NAMALWA (cell line): ENCODE measurements at regions not wholly inside any gene's neighbourhood (a gene's known extent, or its start where the extent isn't known, plus 50 kb on each side); places are given as distances from the start of the nearest gene placed in this dataset.

Source experiments
- DNase-seq: peaks from one replicate; pipeline ENCODE4 v3.0.0-alpha.2; 2015; ENCODE audit warnings: low spot score

DNA sequence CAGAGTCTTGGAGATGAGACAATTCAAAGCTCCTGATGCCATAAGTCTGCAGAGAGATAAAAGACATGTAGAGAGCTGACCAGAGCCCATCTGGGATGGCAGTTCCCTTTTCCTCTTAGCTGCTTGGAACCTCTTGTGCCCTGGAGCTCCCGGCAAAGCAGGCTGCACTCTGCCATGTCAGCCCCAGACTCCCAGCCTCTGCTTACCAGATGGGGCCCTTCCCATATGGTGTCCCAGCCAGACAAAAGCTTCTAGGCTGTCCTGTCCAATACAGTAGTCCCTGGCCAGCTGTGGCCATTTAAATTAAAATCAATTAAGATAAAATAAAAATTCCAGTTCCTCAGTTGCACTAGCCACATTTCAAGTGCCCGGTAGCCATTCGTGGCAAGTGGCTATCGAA is 303.9 kb downstream of the TTC6 start:
- DNase-seq = no peak

GRCh38 chr14:37900561-37900960 is 305.1 kb downstream of the TTC6 start:
- no peak for DNase-seq

- no peak for DNase-seq
These were observed 305.7 kb upstream of the SSTR1 start for GRCh38 chr14:37901978-37902377.

DNA sequence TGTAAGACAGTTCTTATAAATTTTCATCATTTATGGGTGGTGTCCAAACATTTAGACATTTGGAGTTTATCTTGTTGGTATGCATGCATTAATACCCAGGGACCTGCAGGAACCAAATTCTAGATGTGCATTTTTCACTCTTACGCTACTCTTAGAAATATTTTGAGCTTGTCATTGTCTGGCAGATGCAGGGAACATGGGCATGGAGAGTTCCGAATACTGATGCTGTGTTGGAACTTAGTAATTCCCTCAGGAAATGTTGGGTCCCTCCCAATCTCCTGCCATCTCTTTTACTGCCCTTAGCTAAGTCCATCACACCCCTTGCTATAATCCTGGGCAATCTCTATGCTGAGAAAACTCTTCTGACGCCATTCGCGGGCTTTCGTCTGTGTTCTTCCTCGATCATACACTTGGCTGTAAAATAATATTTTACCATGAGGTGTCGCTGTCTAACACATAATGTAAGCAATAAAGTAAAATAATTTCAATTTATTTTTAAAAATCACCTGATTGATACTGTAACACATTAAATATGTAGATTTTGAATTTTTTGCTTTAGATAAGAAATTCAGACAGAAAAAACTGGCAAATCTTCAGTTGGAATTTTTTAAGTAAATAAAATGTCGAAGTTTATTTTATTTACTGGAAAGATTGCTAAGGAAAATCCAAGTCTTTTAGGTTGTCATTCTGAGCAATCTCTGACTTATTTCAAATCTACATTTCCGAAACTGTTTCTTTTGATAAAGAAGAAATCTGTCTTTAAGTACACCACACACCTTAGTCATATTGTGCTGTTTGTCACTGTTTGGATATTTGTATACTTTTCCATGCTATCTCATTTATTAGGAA is 304.1 kb upstream of the SSTR1 start:
- peak; percentile 39 for DNase-seq

- no peak for DNase-seq
These were observed 283.1 kb upstream of the SSTR1 start for GRCh38 chr14:37924622-37925021.

GRCh38 chr14:37932008-37932407 is 275.7 kb upstream of the SSTR1 start:
- no peak for DNase-seq

DNA sequence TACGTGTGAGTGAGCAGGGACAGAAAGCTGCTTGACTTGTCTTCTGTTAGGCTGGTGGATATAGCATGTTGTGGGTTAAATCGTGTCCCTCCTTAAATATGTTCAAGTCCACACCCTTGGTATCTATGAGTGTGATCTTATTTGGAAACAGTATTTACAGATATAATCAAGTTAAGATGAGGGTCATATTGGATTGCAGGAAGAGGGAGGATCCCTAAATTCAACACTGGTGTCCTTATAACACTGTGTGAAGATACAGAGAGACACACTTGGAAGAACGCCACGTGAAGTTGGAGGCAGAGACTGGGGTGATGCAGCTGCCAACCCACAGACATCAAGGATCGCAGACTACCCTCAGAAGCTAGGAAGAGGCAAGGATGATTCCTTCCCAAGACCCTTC is 275.2 kb upstream of the SSTR1 start:
- no peak for DNase-seq

DNA sequence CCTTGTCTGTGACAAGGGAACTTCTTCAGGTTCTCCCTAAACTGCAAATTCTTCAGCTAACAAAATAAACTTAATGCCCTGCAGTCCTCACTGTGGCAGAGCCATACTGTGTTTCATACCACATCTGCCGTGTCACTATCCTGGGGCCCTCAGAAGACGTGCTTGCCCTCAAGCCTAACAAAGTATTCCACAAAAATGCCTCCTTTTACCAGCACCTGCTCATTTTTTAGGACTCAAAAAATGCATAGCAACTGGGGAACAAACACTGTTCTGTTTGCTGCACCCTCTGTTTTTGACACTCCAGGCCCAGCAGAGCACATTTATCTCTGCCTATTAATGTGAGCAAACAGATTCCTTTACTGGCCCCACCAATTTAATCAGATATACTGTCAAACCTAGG is 270.7 kb upstream of the SSTR1 start:
- no peak for DNase-seq

- no peak for DNase-seq
These were observed 268.2 kb upstream of the SSTR1 start for GRCh38 chr14:37939442-37940028.

- DNase-seq = no peak
These were observed 261.7 kb upstream of the SSTR1 start for GRCh38 chr14:37945959-37946358.

DNA sequence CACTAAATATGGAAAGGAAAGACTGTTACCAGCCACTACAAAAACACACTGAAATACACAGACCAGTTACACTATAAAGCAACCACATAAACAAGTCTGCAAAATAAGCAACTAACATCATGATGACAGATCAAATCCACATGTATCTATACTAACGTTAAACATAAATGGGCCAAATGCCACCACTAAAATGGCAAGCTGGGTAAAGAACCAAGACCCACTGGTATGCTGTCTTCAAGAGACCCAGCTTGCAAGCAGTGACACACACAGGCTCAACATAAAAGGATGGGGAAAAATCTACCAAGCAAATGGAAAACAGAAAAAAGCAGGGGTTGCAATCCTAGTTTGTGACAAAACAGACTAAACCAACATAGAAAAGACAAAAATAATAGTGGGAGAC is 260.9 kb upstream of the SSTR1 start:
- no peak for DNase-seq

DNA sequence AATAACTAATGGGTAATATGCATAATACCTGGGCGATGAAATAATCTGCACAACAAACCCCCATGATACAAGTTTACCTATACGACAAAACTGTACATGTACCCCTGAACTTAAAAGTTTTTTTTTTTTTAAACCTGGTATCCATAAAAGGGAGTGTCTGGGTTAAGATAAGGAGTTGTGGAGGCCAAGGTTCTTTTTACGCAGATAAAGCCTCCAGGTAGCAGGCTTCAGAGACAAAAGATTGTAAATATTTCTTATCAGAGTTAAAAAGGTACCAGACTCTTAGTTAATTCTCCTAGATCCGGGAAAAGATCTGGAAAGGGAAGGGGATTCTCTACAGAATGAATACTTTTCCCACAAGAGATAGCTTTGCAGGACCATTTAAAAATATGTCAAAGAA is 259.4 kb upstream of the SSTR1 start:
- DNase-seq = no peak

- no peak for DNase-seq
These were observed 239.0 kb upstream of the SSTR1 start for GRCh38 chr14:37968664-37969240.

DNA sequence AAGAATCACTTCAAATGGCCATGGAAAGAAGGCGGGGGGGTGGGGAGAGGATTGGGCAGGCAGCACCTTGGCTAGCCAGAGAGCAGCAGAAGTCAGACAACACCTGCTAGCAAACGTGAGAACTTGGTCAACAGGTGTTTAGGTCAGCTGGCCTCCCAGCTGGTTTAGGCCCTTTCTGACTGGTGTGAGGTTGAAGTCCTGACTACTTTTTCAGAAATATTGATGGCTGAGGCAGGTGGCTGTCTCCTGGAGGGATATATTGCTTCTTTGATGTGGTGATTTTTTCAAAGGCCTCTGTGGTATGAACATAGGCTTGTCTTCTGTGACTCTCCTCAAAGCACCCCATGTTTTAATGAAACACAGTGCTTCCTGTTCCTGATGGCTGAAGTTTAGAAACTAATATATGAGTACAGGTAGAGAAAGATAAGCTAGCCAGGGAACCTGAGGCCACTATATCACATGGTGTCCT is 238.2 kb upstream of the SSTR1 start:
- no peak for DNase-seq

- DNase-seq = no peak
These were observed 237.0 kb upstream of the SSTR1 start for GRCh38 chr14:37970696-37971095.

GRCh38 chr14:37972941-37973887 is 234.5 kb upstream of the SSTR1 start:
- DNase-seq = no peak

DNA sequence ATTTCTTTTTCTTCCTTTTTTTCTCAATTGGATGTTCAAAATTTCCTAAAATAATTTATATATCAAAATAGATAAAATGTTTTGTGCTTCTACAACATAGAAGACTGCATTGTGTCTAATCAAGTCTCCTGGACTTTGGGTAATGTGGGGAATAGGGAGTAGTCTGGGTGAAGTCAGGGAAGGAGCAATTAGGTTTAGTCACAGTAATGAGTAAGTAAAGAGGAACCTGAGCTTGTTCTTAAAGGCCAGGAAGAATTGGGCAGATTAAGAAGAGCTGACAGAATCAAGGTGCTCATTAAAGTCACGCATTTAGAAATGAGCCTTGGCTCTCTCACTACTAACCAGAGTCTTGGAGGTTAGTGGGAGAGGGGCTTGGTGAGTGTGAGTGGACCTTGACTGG is 233.3 kb upstream of the SSTR1 start:
- DNase-seq = no peak

GRCh38 chr14:37977481-37977880 is 230.2 kb upstream of the SSTR1 start:
- DNase-seq = no peak

GRCh38 chr14:37985826-37986470 is 221.8 kb upstream of the SSTR1 start:
- peak; percentile 24 for DNase-seq

DNA sequence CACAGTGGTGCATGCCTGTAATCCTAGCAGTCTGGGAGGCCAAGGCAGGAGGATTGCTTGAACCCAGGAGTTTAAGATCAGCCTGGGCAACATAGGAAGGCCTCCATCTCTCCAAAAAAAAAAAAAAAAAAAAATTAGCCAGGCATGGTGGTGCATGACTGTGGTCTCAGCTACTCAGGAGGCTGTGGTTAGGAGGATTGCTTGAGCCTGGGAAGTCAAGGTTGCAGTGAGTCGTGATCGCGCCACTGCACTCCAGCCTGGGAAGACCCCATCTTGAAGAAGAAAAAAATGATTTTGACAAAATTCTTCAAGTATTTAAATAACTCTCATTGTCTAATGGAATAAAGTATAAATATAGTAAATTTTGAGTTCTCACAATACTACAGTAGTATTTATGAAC is 219.2 kb upstream of the SSTR1 start:
- DNase-seq = no peak

DNA sequence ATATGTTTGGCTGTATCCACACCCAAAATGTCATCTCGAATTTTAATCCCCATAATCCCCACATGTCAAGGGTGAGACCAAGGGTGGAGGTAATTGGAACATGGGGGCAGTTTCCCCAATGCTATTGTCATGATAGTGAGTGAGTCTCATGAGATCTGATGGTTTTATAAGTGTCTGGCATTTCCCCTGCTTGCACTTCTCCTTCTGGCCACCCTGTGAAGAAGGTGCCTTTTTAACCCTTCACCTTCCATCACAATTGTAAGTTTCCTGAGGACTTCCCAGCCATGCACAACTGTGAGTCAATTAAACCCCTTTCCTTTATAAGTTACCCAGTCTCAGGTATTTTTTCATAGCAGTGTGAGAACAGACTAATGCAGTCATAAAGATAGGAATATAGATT is 216.7 kb upstream of the SSTR1 start:
- DNase-seq = no peak

DNA sequence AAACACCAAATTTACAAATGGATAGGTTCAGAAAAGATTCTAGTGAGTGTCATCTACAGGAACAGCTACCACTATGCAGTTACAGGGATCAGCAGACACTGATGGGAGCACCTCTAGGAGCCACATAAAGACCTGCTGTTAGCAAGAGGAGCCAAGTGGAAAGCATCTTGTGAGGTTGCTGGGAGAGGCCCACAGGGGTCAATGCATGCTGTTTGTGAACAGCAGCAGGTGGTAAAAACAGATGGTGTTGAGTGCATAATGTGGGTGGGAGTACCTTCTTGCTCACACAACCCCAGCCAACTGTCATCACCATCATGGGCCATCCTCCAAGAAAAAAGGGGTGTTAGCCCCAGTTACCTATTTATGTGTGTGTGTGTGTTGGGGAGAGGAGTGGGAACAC is 215.2 kb upstream of the SSTR1 start:
- no peak for DNase-seq
